Hypothalamus (tissue), 51 donors: ENCODE measurements at regions not wholly inside any gene's neighbourhood (a gene's known extent, or its start where the extent isn't known, plus 50 kb on each side); places are given as distances from the start of the nearest gene placed in this dataset.
"Not testable (repeated sequence)": the region's sequence is repeated elsewhere in the genome, so short reads cannot be mapped to it uniquely, and the experiment has no call there.

Experiments used
- DNase-seq, 51 donors: peaks; one replicate each; lab custom pipeline; 2025; lab: John Stamatoyannopoulos, UW

GRCh38 chr1:30012455-30013440, 710.6 kb downstream of the MATN1 start:
- DNase-seq = no peak

DNA sequence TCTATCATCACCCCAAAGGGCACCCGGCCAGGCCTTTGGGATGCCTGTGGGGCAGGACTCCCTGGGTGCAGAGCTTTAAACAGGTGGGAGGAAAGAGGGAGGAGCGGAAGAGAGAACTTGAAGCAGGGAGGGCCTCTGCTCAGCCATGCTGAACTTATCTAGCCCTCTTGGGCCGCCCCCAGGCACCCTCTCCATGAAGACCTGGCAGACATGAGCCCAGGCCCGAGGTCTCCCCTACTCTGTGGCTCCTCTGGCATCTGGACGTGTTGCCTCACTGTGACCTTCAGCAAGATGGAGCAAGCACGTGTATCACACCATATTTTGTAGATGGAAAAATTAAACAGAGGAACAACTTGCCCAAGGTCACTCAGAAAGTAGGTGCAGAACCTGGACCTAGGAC, 711.4 kb downstream of the MATN1 start:
- no peak for DNase-seq

GRCh38 chr1:30010506-30011106, 712.8 kb downstream of the MATN1 start:
- no peak for DNase-seq

DNA sequence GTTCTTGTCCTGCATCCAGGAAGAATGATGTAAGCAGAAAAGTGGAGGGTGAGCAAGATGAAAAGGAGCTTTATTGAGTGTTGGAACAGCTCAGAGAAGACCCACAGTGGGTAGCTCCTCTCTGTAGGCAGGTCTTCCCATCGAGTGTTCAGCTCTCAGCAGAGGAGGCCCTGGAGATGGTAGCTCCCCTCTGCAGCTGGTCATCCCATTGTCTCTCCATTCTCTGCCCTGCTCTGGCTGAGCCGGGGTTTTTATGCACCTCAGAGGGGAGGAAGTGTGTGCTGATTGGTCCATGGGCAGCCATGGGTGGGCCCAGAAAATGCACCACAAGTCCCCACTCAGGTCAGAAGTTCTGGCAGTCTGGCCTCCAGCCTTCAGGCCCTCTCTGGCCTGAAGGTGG, 713.7 kb downstream of the MATN1 start:
- no peak for DNase-seq

DNA sequence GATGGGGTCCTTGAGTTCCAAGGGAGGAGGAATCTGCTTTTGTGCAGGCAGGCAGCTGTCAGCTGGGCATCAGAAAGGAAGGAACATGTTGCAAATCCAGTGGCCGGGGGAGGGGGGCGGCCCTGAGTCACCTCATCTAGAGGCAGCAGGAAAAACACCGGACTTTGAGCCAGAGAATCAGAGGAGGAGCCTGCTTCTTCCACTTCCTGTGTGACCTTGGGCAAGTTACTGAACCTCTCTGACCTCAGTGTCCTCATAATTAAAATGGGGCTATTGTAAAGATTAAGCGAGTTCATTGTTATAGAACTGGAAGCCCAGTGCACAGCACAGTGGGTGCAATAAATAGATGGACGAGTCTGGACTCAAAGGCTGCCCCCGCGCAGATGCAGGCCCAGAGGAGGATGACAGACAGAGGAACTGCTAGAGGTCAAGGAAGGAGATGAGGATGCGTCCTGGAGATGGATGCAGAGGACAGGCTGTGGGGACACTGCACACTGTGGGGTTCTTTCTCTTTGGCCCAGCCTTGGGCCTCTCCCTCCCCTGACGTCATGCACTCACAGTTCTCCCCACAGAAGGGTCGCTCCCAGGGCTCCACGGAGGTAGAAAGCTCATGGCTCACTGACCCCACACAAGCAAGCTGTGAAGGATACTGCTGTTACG, 714.3 kb downstream of the MATN1 start:
- no peak for DNase-seq

DNA sequence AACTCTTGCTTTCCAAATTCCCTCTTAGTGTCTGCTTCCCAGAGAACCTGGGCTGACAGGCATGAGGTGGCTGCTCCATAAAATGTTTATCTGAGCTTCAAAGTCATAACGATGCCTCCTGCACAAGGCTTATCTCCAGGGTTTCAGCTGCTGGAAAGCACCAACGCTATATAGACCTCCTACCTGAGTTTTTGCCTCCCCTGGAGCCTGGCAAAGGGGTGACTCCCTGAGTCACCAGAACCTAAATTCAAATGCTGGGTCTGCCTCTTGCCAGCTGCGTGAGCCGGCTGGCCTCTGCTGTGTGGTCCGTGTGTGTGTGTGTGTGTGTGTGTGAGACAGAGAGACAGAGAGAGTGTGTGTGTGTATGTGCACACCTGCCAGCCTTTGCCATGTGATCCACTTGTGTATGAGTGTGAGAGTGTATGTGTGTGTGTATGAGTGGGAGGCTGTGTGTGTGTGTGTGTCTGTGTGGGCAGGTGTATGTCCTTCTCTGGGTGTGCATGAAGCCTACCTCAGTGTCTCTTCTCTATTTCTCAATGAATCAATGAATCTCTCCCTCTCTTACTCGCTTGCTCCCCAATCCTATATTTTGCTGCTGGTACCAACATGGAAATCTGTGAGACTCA, 714.9 kb downstream of the MATN1 start:
- no peak for DNase-seq

DNA sequence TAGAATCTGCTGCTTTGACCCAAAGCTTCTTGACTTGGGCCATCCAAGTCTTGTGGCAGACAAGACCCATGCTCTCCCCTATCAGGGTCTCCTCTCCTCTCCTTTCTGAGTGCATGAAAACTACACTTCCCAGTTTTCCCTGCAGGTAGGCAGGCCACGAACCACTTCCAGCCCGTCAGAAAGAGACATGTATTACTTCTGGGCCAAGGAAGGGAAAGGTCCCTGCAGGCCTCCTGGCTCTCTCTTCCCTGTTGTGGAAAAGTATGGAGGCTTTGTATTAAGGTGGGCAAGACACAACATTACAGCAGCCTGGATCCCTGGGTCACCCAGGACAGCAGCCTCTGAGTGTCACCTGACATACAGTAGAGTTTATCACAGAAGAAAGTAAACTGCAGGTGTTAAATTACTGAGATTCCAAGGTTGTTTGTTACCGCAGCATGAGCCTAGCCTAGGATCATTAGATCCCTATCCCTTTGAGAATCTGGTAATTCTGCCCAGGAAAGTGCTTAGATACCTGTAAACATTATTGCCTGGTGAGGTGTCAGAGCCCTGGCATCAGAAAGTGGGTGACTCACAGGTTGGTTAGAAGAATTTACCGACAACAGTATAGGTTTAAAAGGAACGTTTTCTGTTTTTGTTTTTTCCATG, 717.3 kb downstream of the MATN1 start:
- no peak for DNase-seq

- DNase-seq = no peak
Measured at GRCh38 chr1:30001732-30002039, 721.7 kb downstream of the MATN1 start.

- no peak for DNase-seq
Measured at GRCh38 chr1:30001011-30001731, 722.2 kb downstream of the MATN1 start.

GRCh38 chr1:30000266-30000665, 723.1 kb downstream of the MATN1 start:
- no peak for DNase-seq

DNA sequence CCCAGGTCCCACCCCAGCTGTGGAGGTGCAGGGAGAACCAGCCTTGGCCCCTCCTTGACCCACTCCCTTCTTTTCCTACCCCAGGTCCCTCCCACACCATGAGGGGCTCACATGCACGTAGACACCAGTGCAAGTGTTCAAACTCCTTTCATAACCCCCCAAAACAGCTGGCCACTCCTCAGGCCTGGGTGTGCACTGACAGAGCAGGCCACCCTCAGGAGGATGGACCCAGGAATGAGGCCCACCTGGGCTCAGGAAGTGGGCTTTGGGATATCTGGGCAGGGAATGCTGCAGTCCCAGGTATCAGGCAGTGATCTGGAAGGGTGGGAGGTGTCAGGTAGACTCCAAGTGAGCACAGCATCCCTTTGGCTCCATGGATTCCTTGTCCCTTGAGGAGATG, 723.8 kb downstream of the MATN1 start:
- DNase-seq = no peak

GRCh38 chr1:29998686-29999085, 724.7 kb downstream of the MATN1 start:
- DNase-seq = no peak

DNA sequence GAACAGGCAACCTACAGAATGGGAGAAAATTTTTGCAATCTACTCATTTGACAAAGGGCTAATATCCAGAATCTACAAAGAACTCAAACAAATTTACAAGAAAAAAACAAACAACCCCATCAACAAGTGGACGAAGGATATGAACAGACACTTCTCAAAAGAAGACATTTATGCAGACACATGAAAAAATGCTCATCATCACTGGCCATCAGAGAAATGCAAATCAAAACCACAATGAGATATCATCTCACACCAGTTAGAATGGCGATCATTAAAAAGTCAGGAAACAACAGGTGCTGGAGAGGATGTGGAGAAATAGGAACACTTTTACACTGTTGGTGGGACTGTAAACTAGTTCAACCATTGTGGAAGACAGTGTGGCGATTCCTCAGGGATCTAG, 725.6 kb downstream of the MATN1 start:
- DNase-seq = not testable (repeated sequence)

DNA sequence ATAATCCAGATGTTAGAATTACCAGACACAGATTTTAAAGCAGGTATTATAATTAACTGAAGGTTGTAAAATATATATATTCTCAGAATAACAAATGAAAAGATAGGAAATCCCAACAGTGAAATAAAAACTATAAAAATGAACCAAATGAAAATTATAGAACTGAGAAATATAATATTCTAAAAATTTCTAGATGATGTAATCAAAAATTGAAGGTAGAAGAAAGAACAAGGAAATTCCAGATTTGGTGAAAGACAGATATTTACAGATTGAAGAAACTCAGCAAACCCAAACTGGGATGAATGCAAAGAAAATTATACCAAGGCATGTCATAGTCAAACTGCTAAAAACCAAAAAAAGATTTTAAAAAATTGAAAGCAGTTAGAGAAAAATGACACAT, 729.4 kb downstream of the MATN1 start:
- no peak for DNase-seq

DNA sequence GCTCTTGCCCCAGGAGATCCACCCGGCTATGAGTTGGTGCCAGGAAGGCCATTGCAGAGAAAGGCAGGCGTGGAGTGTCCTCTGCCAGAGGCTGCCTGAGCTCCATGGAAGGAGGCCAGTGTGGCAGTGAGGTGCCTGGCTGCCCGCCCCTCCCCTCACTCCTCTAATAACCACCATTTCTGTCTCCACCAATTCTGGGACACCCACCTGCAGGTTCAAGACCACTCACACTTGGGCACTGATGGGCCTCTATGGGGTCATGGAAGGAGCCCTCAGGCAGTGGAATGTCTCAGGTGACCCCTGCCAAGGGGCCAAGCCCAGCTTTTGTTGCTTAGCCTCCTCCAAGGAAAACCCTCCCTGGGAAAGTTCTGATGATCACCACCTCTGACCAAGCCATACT, 731.6 kb downstream of the MATN1 start:
- DNase-seq = no peak

DNA sequence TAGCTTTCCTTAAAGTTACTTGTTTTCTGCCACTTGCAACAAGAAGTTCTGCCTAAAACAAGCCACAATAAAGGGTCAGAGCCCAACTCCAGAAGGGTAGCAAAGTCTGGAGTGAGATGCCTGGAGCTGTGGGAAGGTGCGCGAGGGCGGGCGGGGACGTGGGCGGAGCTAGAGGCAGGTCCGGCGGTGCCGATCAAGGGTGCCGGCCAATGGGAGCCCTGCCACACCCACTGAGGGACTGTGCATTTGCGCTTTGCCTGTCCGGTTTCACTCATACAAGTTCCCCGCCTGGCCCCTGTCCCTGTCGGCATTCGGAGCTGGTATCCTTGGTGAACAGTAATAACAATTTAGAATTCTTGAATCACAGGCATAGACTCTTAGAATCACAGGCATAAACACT, 732.4 kb downstream of the MATN1 start:
- no peak for DNase-seq

DNA sequence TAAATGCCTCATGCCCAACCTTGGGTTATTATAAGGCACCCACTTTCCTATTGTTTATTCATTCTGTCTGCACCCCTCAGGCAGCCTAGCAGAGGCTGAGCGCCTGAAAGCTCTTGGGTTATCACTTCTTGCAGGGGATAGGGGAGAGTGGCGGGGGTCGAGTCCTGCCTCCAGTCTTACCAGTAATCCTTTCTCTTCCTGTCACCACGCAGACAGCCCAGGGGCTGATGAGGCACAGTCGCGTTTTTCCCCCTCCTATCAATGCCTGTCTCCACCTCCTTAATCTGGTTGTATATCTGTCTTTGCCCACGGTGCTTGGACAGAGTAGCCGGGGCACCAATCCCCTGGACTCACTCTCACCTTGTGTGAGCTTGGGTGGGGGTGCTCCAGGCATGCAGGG, 733.1 kb downstream of the MATN1 start:
- DNase-seq = no peak

DNA sequence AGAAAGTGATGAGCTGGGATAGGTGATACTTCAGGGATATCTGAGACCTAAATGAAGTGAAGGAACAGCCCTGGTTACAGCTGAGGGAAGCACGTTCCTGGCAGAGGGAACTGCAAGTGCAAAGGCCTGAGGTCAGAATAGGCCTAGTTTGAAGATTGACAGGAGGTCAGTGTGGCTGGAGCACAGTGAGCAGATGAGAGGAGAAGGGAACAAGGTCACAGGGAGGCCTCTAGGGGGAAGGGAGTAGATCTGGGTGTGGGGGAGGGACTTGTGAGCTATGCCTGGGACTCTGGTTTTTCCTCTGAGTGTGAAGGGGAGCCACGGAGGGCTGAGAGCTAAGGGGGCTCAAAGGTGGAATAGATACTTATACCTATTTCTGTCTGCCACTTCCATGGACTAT, 736.4 kb downstream of the MATN1 start:
- DNase-seq = no peak

DNA sequence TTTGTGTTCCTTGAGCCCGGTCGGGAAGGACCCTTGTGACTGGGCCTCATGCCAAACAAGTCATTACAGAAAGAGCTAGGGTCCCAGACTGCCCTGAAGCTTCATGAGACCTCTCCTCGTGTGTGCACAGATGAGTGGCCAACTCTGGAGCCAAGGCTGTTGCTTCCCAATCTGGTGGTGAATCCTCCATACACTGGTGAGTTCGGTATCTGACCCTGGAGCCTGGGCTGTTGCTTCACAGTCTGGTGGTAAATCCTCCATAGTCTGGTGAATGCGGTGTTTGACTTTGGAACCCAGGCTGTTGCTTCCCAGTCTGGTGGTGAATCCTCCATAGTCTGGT, 737.8 kb downstream of the MATN1 start:
- no peak for DNase-seq

- no peak for DNase-seq
Measured at GRCh38 chr1:29984862-29985605, 738.4 kb downstream of the MATN1 start.
